DND-41 (cell line): ENCODE measurements at regions not wholly inside any gene's neighbourhood (a gene's known extent, or its start where the extent isn't known, plus 50 kb on each side); places are given as distances from the start of the nearest gene placed in this dataset.

Experiments used
- ATAC-seq: fragments of 200-7000 bp; cut with Tn5 transposase; 3 replicates; pipeline ENCODE4 v1.9.1; 2021; ENCODE audit warnings: low read depth; ENCODE audit not compliant: insufficient read depth
- DNase-seq: peaks from one replicate; pipeline ENCODE4 v3.0.0-alpha.2; 2020
- H2AFZ ChIP-seq: 2 replicates; pipeline ENCODE4 v1.6.0; 2012; ENCODE audit warnings: low read depth, low read length
- H3K27ac ChIP-seq: 2 replicates; pipeline ENCODE4 v1.5.1; 2012; ENCODE audit warnings: low read length, inconsistent platforms
- H3K27me3 ChIP-seq: fragments of 200-600 bp; sonication (generic); 2 replicates; pipeline ENCODE4 v1.6.0; 2012; ENCODE audit warnings: low read length, mild to moderate bottlenecking, inconsistent platforms; ENCODE audit not compliant: insufficient read depth, poor library complexity
- H3K36me3 ChIP-seq: 2 replicates; pipeline ENCODE4 v1.5.1; 2012; ENCODE audit warnings: low read length, inconsistent platforms; ENCODE audit not compliant: insufficient read depth
- H3K4me1 ChIP-seq: 2 replicates; pipeline ENCODE4 v1.5.1; 2012; ENCODE audit warnings: mild to moderate bottlenecking, low read length; ENCODE audit not compliant: insufficient read depth
- H3K4me2 ChIP-seq: 2 replicates; pipeline ENCODE4 v1.6.0; 2012; ENCODE audit warnings: mild to moderate bottlenecking, moderate library complexity, low read length, inconsistent platforms; ENCODE audit not compliant: insufficient read depth
- H3K4me3 ChIP-seq, 2 experiments: fragments of 200-600 bp in 1 of 2; shearing (Covaris generic) in 1 of 2; 2 replicates each; pipeline ENCODE4 v1.5.1; 2012 to 2016; ENCODE audit warnings: inconsistent platforms in 2 of 2, low read length in 2 of 2, mild to moderate bottlenecking in 2 of 2, low read depth in 1 of 2, moderate library complexity in 1 of 2
- H3K79me2 ChIP-seq: 2 replicates; pipeline ENCODE4 v1.6.0; 2012; ENCODE audit warnings: low read length, inconsistent platforms; ENCODE audit not compliant: insufficient read depth
- H3K9ac ChIP-seq: 2 replicates; pipeline ENCODE4 v1.6.0; 2012; ENCODE audit warnings: low read depth, mild to moderate bottlenecking, inconsistent platforms, low read length, moderate library complexity
- H3K9me3 ChIP-seq: 2 replicates; pipeline ENCODE4 v1.5.1; 2012; ENCODE audit warnings: low read length, moderate library complexity, mild to moderate bottlenecking, inconsistent platforms; ENCODE audit not compliant: insufficient read depth, severe bottlenecking
- H4K20me1 ChIP-seq: 2 replicates; pipeline ENCODE4 v1.6.0; 2012; ENCODE audit warnings: low read length; ENCODE audit not compliant: insufficient read depth
- EZH2 ChIP-seq: IDR thresholded peaks from 3 replicates; pipeline ENCODE4 v1.6.1; 2012; ENCODE audit warnings: borderline replicate concordance, low read depth, mild to moderate bottlenecking, moderate library complexity, low read length, inconsistent platforms; ENCODE audit not compliant: severe bottlenecking
- TF ChIP-seq, protein P1 (sequence below): IDR thresholded peaks from 2 replicates; pipeline ENCODE4 v1.5.1; 2012; ENCODE audit warnings: borderline replicate concordance, low read length, moderate library complexity, mild to moderate bottlenecking; ENCODE audit not compliant: poor library complexity, severe bottlenecking; ENCODE audit errors: extremely low read depth

DNA sequence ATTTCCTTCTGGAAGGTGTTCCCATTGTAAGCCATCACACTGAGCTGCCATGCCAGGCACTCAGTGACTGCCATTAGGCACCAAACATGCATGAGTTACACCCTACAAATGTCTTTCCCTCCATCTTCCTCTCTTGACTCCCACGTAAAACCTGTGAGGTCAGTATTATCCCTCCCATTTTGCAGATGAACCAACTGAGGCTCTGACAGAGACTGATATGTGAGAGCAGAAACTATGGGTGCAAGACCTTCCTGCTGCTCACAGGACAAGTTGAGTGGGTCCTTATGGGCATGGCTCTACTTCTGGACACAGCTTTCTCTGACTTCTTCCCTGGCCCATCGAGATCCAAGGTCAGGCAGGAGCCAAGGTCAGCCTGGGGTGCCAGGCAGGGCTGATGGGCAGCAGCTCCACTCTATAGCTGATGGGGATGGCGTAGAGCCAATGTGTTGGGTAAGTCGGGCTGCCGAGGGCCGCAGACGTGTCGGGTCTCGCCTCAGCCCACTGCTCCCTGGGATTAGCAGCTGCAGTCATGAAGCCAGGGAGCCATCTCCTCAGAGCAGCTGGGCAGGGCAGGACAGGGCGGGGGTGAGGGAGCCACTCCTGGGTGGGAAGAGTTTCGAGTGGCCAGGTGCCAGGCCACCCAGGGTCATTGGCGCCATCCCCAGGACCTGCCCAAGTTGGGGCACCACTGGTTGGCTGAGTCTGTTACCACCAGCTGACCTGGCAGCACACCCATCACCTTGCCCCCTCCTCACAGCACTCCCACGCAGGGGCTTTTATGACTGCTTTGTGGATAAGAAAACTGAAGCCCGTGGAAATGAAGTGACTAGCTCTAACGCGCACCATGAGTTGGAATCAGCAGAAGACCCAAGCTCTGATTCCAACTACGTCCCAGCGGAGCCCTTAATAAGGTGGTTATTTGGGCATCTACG, 117.8 kb upstream of the ZMIZ1 start:
- no peak overlapping the region for H2AFZ ChIP-seq
- ATAC-seq = no peak
- no peak overlapping the region for H3K27ac ChIP-seq
- no peaks in the 10 kb centered on the region for H3K79me2 ChIP-seq
- no peaks in the 10 kb centered on the region for H3K4me1 ChIP-seq
- DNase-seq = no peak
- H3K9ac ChIP-seq = no peak overlapping the region
- no peak overlapping the region for H3K4me3 ChIP-seq
- H3K36me3 ChIP-seq = no peaks in the 10 kb centered on the region
- TF ChIP-seq, protein P1, sequence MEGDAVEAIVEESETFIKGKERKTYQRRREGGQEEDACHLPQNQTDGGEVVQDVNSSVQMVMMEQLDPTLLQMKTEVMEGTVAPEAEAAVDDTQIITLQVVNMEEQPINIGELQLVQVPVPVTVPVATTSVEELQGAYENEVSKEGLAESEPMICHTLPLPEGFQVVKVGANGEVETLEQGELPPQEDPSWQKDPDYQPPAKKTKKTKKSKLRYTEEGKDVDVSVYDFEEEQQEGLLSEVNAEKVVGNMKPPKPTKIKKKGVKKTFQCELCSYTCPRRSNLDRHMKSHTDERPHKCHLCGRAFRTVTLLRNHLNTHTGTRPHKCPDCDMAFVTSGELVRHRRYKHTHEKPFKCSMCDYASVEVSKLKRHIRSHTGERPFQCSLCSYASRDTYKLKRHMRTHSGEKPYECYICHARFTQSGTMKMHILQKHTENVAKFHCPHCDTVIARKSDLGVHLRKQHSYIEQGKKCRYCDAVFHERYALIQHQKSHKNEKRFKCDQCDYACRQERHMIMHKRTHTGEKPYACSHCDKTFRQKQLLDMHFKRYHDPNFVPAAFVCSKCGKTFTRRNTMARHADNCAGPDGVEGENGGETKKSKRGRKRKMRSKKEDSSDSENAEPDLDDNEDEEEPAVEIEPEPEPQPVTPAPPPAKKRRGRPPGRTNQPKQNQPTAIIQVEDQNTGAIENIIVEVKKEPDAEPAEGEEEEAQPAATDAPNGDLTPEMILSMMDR = no peak
- TF ChIP-seq EZH2 = no peak
- H3K27me3 ChIP-seq = no peaks in the 10 kb centered on the region
- no peak overlapping the region for H3K4me2 ChIP-seq
- H3K9me3 ChIP-seq = no peaks in the 10 kb centered on the region
- H4K20me1 ChIP-seq = no peaks in the 10 kb centered on the region; the same call in 1 of the 2 replicates

DNA sequence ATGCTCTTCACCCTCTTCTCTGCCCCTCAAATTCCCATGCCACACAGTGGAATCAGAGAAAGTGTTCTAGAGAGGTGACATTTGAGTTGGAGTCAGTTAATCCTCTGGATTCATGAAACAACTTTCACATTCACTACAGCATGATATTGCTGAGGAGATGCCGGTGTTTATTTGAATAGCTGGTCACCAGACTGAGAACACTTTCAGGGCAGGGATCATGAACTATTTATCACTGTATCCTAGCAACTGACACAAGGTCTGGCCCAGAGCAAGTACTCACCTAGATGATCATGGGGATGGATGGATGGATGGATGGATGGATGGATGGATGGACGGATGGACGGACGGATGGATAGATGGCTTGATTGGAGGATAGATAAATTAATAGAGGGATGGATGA, 116.7 kb upstream of the ZMIZ1 start:
- Histone ChIP-seq H2AFZ (no peak overlapping the region), H3K27ac (no peak overlapping the region), H3K4me2 (no peak overlapping the region), H3K79me2 (no peaks in the 10 kb centered on the region), H3K9ac (no peak overlapping the region), H3K27me3 (peaks cover 3% of the 10 kb centered on the region), H3K36me3 (no peaks in the 10 kb centered on the region), H3K9me3 (no peaks in the 10 kb centered on the region), H3K4me1 (no peaks in the 10 kb centered on the region), H4K20me1 (no peaks in the 10 kb centered on the region; the same call in 1 of the 2 replicates), H3K4me3 (no peak overlapping the region)
- no peak for ATAC-seq
- DNase-seq = no peak
- TF ChIP-seq EZH2 = no peak
- TF ChIP-seq, protein P1 = no peak

DNA sequence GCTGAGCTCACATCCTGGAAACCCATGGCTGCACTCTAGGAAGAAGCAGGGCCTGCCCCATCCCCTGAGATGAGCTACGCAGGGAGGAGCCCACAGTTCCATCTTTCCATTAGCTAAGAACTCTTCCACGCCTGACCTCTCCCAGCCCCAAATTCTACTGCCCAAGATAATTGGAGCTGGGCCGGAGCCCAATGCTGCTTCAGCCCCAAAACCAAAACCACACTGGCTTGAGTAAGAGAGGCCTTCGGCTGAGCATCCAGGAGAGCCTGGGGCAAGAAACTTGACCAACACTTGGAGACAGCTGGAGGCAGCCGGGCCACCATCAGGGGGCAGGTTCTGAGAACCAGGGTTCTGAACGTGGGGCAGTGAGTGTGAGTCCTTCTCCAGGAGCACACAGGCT, 116.1 kb upstream of the ZMIZ1 start:
- no peak overlapping the region for H3K9ac ChIP-seq
- ATAC-seq (no peak), DNase-seq (no peak)
- H3K27me3 ChIP-seq = peaks cover 4% of the 10 kb centered on the region
- no peaks in the 10 kb centered on the region for H3K9me3 ChIP-seq
- peaks cover 3% of the 10 kb centered on the region; the same call in 1 of the 2 replicates for H4K20me1 ChIP-seq
- TF ChIP-seq, protein P1 = no peak
- TF ChIP-seq EZH2 = no peak
- no peak overlapping the region for H3K4me2 ChIP-seq
- no peaks in the 10 kb centered on the region for H3K36me3 ChIP-seq
- no peak overlapping the region for H3K27ac ChIP-seq
- H3K4me3 ChIP-seq = no peak overlapping the region
- H2AFZ ChIP-seq = no peak overlapping the region
- H3K4me1 ChIP-seq = no peaks in the 10 kb centered on the region
- H3K79me2 ChIP-seq = no peaks in the 10 kb centered on the region
